Adipocyte (in vitro differentiated cells): ENCODE measurements at regions not wholly inside any gene's neighbourhood (a gene's known extent, or its start where the extent isn't known, plus 50 kb on each side); places are given as distances from the start of the nearest gene placed in this dataset.

Experiments
- DNase-seq: peaks from one replicate; pipeline ENCODE4 v3.0.0-alpha.2; 2015; ENCODE audit warnings: low read depth
- H3K27me3 ChIP-seq: replicated peaks from 2 replicates; pipeline ENCODE4 v1.7.0; 2013; ENCODE audit warnings: mild to moderate bottlenecking, low read length, moderate library complexity; ENCODE audit not compliant: control insufficient read depth, insufficient read depth
- H3K36me3 ChIP-seq: 2 replicates; pipeline ENCODE4 v1.7.0; 2013; ENCODE audit warnings: low read length, mild to moderate bottlenecking, moderate library complexity; ENCODE audit not compliant: control insufficient read depth, insufficient read depth, severe bottlenecking
- H3K4me1 ChIP-seq: 2 replicates; pipeline ENCODE4 v1.7.0; 2013; ENCODE audit warnings: mild to moderate bottlenecking, low read length, moderate library complexity; ENCODE audit not compliant: control insufficient read depth, insufficient read depth
- H3K4me3 ChIP-seq: 2 replicates; pipeline ENCODE4 v1.7.0; 2013; ENCODE audit warnings: mild to moderate bottlenecking, low read length, moderate library complexity
- H3K9ac ChIP-seq: 2 replicates; pipeline ENCODE4 v1.7.0; 2013; ENCODE audit warnings: mild to moderate bottlenecking, low read length, moderate library complexity
- H3K9me3 ChIP-seq: 2 replicates; pipeline ENCODE4 v1.7.0; 2013; ENCODE audit warnings: mild to moderate bottlenecking, low read length, moderate library complexity; ENCODE audit not compliant: control insufficient read depth

DNA sequence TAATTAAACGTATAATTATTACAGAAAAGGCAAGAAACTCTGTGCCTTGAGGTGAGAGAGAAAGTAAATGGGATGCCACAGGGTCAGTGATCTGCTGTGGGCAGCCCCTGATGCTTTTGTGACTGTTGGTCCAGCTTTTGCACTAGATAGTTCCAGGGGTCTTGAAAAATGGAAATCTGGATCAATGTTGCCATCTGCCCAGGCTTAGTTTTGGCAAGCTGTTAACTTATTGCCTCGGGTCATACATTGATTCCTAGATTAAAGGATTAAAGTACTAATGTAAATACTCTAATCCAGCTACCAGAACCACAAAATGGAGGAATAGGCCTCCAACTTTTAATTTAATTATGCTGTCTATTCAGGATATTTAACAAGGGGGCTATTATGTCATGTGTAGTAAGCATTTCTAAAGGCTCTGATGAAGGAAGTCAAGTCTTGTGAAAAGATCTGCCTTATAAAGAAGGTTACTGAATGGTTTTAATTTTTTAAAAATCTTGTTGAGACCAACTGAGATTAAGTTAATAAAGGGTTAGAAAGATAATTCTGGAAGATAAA, 376.0 kb upstream of the HS3ST5 start:
- H3K9ac ChIP-seq: no peak overlapping the region
- H3K4me3 ChIP-seq: no peak overlapping the region
- no peak for DNase-seq
- H3K9me3 ChIP-seq: no peaks in the 10 kb centered on the region
- no peaks in the 10 kb centered on the region for H3K27me3 ChIP-seq
- no peaks in the 10 kb centered on the region for H3K4me1 ChIP-seq
- H3K36me3 ChIP-seq: no peaks in the 10 kb centered on the region

DNA sequence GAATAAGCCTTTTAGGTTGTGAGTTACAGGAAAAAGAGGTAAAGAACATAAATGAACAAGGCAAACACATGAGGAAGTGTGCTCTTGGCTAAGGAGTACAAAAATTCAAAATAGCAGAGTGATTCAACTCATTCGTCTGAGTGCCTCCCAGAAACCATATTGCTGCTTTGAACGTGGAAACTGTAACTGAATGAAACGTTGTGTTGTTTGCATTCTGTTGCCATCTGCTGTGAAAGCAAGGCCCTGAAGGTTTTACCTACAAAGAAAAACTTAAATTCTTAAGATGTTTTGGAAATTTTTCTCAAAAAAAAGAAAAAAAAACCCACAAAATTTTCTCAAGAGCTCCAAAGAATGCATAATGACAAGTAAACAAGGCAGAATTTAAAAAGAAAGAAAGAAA, 375.4 kb upstream of the HS3ST5 start:
- H3K27me3 ChIP-seq: no peaks in the 10 kb centered on the region
- no peak overlapping the region for H3K9ac ChIP-seq
- no peak overlapping the region for H3K4me3 ChIP-seq
- peak; percentile 21 for DNase-seq
- H3K9me3 ChIP-seq: no peaks in the 10 kb centered on the region
- no peaks in the 10 kb centered on the region for H3K36me3 ChIP-seq
- H3K4me1 ChIP-seq: no peaks in the 10 kb centered on the region

DNA sequence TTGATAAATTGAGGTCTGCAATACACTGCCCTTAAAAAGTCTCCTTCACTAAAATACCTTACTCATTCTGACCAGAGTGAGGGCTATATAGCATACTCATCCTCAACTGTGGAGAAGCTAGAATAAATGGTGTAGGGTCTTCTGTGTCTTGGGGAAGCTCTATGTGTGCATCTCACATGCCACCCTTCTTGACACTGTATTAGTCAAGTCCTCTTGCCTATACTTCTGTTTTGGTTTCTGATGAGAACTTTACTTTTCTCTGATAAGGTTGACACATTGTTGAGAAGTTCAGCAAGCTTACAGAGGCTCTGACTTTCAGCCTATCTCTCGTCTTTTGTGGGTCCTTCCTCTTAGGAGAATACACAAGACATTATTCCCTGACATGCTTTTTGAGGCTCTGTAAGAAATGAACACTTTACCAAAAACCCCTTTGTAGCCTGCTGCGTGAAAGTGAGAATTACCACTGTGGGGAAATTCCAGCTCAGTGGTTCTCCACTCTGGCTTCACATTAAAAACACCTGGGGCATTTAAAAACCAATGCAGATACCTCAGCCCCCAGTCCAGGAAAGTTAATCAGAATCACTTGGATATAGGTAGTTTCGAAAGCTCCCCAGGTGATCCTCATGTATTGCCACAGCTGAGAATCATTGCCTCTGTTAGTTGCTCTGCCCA, 372.1 kb upstream of the HS3ST5 start:
- no peaks in the 10 kb centered on the region for H3K4me1 ChIP-seq
- DNase-seq: no peak
- H3K4me3 ChIP-seq: no peak overlapping the region
- no peaks in the 10 kb centered on the region for H3K36me3 ChIP-seq
- no peaks in the 10 kb centered on the region for H3K9me3 ChIP-seq
- H3K27me3 ChIP-seq: no peaks in the 10 kb centered on the region
- no peak overlapping the region for H3K9ac ChIP-seq

DNA sequence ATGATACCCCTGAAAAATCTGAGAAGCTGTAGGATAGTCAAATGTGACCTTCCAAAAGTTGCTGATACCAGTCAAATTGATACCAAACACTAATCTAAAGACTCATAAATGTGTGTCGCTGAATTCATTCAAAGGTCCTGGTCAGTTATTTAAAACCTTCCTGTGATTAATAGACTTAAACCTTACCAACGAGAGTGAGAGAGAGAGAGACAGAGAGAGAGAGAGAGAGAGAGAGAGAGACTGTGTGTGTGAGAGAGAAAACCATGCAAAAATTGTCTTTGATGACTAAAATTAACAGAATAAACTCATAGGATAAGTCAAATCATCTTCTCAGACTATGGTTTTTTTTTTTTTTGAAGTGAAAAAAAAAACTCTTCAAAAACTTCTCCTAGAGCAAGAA, 370.9 kb upstream of the HS3ST5 start:
- H3K36me3 ChIP-seq: no peaks in the 10 kb centered on the region
- H3K9ac ChIP-seq: no peak overlapping the region
- DNase-seq: no peak
- no peak overlapping the region for H3K4me3 ChIP-seq
- no peaks in the 10 kb centered on the region for H3K4me1 ChIP-seq
- H3K27me3 ChIP-seq: no peaks in the 10 kb centered on the region
- no peaks in the 10 kb centered on the region for H3K9me3 ChIP-seq

DNA sequence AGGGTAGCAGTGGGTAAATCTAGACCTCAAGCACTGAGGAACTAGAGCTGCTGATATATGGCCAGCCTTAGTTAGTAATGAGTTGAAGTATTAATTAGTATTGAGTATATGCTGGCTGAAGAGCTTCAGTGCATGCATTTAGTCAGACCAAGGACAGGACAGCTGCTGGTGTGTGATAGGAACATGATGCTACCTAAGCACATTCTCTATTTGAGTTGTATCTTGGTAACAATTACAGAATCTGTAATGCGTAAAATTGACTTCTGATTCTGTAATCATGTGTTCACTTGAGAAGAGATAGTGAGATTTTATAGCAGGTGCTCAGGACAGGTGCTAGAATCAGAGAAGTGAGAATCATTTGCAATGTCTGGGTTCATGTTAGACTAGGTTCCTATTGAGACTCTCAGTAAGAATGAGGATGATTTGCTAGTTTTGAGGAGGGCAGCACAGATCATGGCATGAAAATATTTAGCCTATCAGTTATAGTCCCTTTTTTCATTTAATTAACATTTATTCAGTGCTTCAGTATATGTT, 369.4 kb upstream of the HS3ST5 start:
- Histone ChIP-seq H3K9me3 (no peaks in the 10 kb centered on the region), H3K9ac (no peak overlapping the region), H3K36me3 (no peaks in the 10 kb centered on the region), H3K4me3 (no peak overlapping the region), H3K27me3 (no peaks in the 10 kb centered on the region), H3K4me1 (no peaks in the 10 kb centered on the region)
- DNase-seq: no peak

DNA sequence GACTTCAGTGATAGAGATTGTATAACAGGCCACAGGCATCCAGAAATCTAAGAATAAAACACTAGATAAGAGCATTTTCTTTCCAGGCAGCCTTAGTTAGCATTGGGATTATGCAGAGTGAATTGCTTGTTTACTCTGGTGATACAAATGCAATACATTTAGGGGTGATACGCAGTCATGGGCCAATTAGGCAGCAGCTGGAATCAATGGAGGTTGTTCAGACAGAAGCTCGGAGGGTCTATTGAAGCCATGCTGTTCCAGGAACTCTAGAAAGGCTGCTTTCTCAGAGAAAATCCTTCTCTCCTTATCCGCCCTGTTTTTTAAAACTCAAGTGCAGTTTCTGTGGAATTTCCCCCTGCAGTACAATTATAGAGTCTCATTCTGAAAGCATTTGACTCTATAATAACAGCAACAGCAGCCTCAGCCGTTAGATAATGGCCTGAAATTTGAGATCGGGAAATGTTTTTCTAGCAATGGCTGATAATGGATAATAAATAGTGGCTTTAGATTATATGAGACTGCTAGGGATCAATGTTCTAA, 364.3 kb upstream of the HS3ST5 start:
- Histone ChIP-seq H3K9me3 (no peaks in the 10 kb centered on the region), H3K4me1 (no peaks in the 10 kb centered on the region), H3K9ac (no peak overlapping the region), H3K36me3 (no peaks in the 10 kb centered on the region), H3K4me3 (no peak overlapping the region), H3K27me3 (no peaks in the 10 kb centered on the region)
- peak; percentile 44 for DNase-seq

DNA sequence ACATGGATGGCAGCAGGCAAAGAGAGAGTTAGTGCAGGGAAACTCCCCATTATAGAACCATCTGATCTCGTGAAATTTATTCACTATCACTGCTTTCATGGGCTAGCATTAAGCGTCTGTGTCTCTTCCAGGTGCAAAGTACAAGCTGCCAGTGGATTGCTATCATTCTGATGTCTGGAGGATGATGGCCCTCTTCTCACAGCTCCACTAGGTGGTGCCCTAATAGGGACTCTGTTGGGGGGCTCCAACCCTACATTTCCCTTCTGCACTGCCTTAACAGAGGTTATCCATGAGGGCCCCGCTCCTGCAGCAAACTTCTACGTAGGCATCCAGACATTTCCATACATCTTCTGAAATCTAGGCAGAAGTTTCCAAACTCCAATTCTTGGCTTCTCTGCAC, 347.8 kb upstream of the HS3ST5 start:
- DNase-seq: no peak
- Histone ChIP-seq H3K27me3 (no peaks in the 10 kb centered on the region), H3K36me3 (no peaks in the 10 kb centered on the region), H3K4me3 (no peak overlapping the region), H3K4me1 (no peaks in the 10 kb centered on the region), H3K9ac (no peak overlapping the region), H3K9me3 (no peaks in the 10 kb centered on the region)

DNA sequence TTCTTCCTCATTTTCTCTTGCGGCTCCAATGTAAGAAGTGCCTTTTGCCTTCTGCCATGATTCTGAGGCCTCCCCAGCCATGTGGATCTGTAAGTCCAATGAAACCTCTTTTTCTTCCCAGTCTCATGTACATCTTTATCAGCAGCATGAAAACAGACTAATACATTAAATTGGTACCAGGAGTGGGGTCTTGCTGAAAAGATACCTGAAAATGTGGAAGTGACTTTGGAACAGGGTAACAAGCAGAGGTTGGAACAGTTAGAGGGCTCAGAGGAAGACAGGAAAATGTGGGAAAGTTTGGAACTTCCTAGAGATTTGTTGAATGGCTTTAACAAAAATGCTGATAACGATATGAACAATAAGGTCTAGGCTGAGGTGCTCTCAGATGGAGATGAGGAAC, 316.7 kb upstream of the HS3ST5 start:
- H3K4me1 ChIP-seq: no peaks in the 10 kb centered on the region
- no peak overlapping the region for H3K4me3 ChIP-seq
- no peak for DNase-seq
- no peaks in the 10 kb centered on the region for H3K36me3 ChIP-seq
- H3K9ac ChIP-seq: no peak overlapping the region
- H3K27me3 ChIP-seq: no peaks in the 10 kb centered on the region
- H3K9me3 ChIP-seq: no peaks in the 10 kb centered on the region

DNA sequence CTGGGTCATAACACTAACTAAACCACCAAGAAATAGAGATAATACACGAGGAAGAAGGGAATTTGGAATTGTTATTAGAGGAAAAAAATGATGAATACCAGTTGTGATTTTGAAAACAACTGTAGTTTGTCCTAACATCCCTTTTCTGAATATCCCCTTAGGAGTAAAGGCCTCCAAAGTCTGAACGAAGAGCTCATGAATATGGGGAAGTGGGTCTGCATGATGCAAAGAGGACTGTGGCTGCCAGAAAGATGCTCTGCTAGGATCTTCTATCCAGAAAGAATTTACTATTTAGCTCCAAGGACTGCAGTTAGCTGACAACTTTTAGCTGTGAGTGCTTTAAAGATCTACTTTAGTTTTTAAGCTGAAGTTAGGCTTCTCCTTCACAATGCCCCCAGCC, 308.8 kb upstream of the HS3ST5 start:
- no peak for DNase-seq
- H3K27me3 ChIP-seq: no peaks in the 10 kb centered on the region

DNA sequence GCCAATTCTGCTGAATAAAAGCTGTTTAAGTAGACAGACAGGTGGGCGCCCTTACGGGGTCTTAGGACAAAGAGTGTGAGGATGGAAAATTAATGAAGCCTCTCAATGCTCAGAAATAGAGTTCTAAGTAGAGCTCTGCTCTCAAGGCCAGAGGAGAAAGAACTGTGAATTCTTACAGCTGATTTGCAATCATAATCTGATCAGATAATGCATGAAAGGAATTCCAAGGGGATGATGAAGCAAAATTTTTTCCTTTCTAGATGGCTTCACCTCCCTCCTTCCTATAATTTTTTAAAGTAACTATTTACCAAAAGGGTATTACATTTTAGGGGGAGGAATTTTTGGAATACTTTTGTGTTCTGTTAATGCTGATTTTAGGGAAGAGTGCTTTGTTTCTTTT, 308.1 kb upstream of the HS3ST5 start:
- H3K36me3 ChIP-seq: no peaks in the 10 kb centered on the region
- no peaks in the 10 kb centered on the region for H3K27me3 ChIP-seq
- H3K4me3 ChIP-seq: no peak overlapping the region
- H3K4me1 ChIP-seq: no peaks in the 10 kb centered on the region
- no peaks in the 10 kb centered on the region for H3K9me3 ChIP-seq
- no peak for DNase-seq
- no peak overlapping the region for H3K9ac ChIP-seq

More for the DNA sequence above, 308.8 kb upstream of the HS3ST5 start:
- no peak overlapping the region for H3K4me3 ChIP-seq
- no peak overlapping the region for H3K9ac ChIP-seq
- H3K9me3 ChIP-seq: no peaks in the 10 kb centered on the region
- H3K36me3 ChIP-seq: no peaks in the 10 kb centered on the region
- H3K4me1 ChIP-seq: no peaks in the 10 kb centered on the region

DNA sequence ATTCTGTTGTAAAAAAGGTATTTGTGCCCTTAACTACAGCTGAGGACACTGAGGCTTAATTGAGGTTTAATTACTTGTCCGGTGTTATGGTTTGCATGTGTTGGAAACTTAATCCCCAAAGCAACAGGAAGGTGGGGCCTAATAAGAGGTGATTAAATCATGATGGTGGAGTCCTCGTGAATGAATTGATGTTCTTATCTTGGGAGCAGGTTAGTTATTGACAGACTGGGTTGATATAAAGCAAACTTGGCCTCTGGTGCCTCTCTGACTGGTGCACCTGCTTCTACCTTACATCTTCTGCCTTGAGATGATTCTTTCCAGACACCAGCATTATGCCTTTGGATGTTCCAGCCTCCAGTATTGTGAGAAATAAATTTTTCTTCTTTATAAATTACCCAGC, 306.5 kb upstream of the HS3ST5 start:
- H3K4me3 ChIP-seq: no peak overlapping the region
- H3K9ac ChIP-seq: no peak overlapping the region
- no peak for DNase-seq
- H3K27me3 ChIP-seq: no peaks in the 10 kb centered on the region
- H3K36me3 ChIP-seq: no peaks in the 10 kb centered on the region
- H3K9me3 ChIP-seq: no peaks in the 10 kb centered on the region
- H3K4me1 ChIP-seq: no peaks in the 10 kb centered on the region
